SK-N-SH treated with all-trans-retinoic acid at 6 μM for 48 hours (cell line): ENCODE measurements at regions not wholly inside any gene's neighbourhood (a gene's known extent, or its start where the extent isn't known, plus 50 kb on each side); places are given as distances from the start of the nearest gene placed in this dataset.

Experiments
- ISL1 ChIP-seq: fragments of 250-450 bp; sonication (Bioruptor Pico); IDR thresholded peaks from 2 replicates; pipeline ENCODE4 v2.1.2; 2022; ENCODE audit warnings: mild to moderate bottlenecking, moderate library complexity
- TOX ChIP-seq: fragments of 250-450 bp; sonication (Bioruptor Pico); IDR thresholded peaks from 2 replicates; pipeline ENCODE4 v1.8.0; 2021; ENCODE audit warnings: mild to moderate bottlenecking, moderate library complexity, borderline replicate concordance
- TSHZ2 ChIP-seq: fragments of 250-450 bp; sonication (Bioruptor Pico); IDR thresholded peaks from 2 replicates; pipeline ENCODE4 v1.5.0; 2020; ENCODE audit warnings: mild to moderate bottlenecking, moderate library complexity
- ZFP3 ChIP-seq: fragments of 250-450 bp; sonication (Bioruptor Pico); IDR thresholded peaks from 2 replicates; pipeline ENCODE4 v1.5.0; 2020; ENCODE audit warnings: mild to moderate bottlenecking, moderate library complexity

- TF ChIP-seq TOX (no peak), ZFP3 (CRISPR knock-in tag) (no peak), TSHZ2 (CRISPR knock-in tag) (no peak), ISL1 (CRISPR knock-in tag) (no peak)
Observed at GRCh38 chr2:174660984-174661675, 63.5 kb upstream of the WIPF1 start.
